GM13976 (cell line): ENCODE measurements at regions not wholly inside any gene's neighbourhood (a gene's known extent, or its start where the extent isn't known, plus 50 kb on each side); places are given as distances from the start of the nearest gene placed in this dataset.
A peak's percentile ranks its signal among the peaks of the same experiment; 100 is the strongest.

Experiments
- DNase-seq: peaks from one replicate; pipeline ENCODE4 v3.0.0; 2012; ENCODE audit warnings: low spot score
- CTCF ChIP-seq: IDR thresholded peaks from 2 replicates; pipeline ENCODE4 v1.5.1; 2012; ENCODE audit warnings: borderline replicate concordance, mild to moderate bottlenecking; ENCODE audit not compliant: insufficient read depth; ENCODE audit errors: extremely low read depth, missing control alignments, control extremely low read depth
- in situ Hi-C: fragments of 300-500 bp; cut with MboI; formaldehyde crosslinking; loops from one replicate; pipeline ENCODE4 v1.12.0; 2022; ENCODE audit warnings: low sequenced_read_pairs, mixed read lengths, inconsistent platforms; ENCODE audit not compliant: unreplicated experiment

GRCh38 chr11:44450295-44450932 lies 115.0 kb upstream of the CD82 start:
- in situ Hi-C loops, result no loop called here
- DNase-seq, result no peak
- no peak for TF ChIP-seq CTCF

GRCh38 chr11:44451706-44452105 lies 113.8 kb upstream of the CD82 start:
- no peak for TF ChIP-seq CTCF
- in situ Hi-C loops, result no loop called here
- DNase-seq, result no peak

- no peak for TF ChIP-seq CTCF
- no peak for DNase-seq
- in situ Hi-C loops, result no loop called here
Measured at GRCh38 chr11:44452827-44453572, 112.5 kb upstream of the CD82 start.

GRCh38 chr11:44453871-44454270 lies 111.6 kb upstream of the CD82 start:
- no peak for TF ChIP-seq CTCF
- no peak for DNase-seq
- in situ Hi-C loops, result no loop called here

GRCh38 chr11:44454666-44455065 lies 110.8 kb upstream of the CD82 start:
- TF ChIP-seq CTCF, result no peak
- in situ Hi-C loops, result no loop called here
- no peak for DNase-seq

GRCh38 chr11:44456544-44457300 lies 108.7 kb upstream of the CD82 start:
- TF ChIP-seq CTCF, result peak; percentile 5
- in situ Hi-C loops, result no loop called here
- DNase-seq, result no peak
